ENCODE measurements at regions not wholly inside any gene's neighbourhood (a gene's known extent, or its start where the extent isn't known, plus 50 kb on each side); places are given as distances from the start of the nearest gene placed in this dataset.
"Not testable (repeated sequence)": the region's sequence is repeated elsewhere in the genome, so short reads cannot be mapped to it uniquely, and the experiment has no call there.

DNA sequence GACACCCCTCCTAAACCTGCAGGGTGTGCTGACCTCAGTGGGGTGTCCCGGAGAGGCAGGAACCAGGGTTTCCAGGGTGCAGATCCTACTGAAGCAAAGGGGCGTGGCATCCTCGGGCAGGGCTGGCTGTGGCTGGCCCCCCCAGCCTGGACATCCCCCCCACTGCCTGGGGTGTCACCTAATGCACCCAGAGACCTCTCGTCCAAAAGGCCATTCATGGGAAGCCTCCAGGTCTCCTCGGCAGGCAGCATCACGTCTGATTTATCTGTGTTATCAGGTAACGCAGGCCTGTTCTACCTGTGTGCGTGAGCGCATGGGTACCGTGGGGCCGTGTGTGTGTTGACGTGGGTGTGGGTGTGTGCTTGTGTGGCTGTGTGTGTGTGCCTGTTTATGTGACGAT lies 210.0 kb downstream of the SHOX start:
- no peaks in the 10 kb centered on the region for H4K20me1 ChIP-seq (ENCODE audit: control insufficient read depth, insufficient read depth, low read depth, low read length)
- H3K9me2 ChIP-seq (replicated peaks; ENCODE audit: control insufficient read depth, low read length) = no peaks in the 10 kb centered on the region
- TF ChIP-seq, protein P1, sequence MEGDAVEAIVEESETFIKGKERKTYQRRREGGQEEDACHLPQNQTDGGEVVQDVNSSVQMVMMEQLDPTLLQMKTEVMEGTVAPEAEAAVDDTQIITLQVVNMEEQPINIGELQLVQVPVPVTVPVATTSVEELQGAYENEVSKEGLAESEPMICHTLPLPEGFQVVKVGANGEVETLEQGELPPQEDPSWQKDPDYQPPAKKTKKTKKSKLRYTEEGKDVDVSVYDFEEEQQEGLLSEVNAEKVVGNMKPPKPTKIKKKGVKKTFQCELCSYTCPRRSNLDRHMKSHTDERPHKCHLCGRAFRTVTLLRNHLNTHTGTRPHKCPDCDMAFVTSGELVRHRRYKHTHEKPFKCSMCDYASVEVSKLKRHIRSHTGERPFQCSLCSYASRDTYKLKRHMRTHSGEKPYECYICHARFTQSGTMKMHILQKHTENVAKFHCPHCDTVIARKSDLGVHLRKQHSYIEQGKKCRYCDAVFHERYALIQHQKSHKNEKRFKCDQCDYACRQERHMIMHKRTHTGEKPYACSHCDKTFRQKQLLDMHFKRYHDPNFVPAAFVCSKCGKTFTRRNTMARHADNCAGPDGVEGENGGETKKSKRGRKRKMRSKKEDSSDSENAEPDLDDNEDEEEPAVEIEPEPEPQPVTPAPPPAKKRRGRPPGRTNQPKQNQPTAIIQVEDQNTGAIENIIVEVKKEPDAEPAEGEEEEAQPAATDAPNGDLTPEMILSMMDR (IDR thresholded peaks at IDR 0.05; ENCODE audit: low read depth, low read length, poor library complexity, severe bottlenecking) = no peak
- TF ChIP-seq EZH2phosphoT487 (IDR thresholded peaks at IDR 0.05; ENCODE audit: borderline replicate concordance, low read length) = no peak
- no peaks in the 10 kb centered on the region for H3K36me3 ChIP-seq (ENCODE audit: control insufficient read depth, low read length)
- H3K27ac ChIP-seq (ENCODE audit: low read depth, low read length) = no peak overlapping the region
- no peaks in the 10 kb centered on the region for H3F3A ChIP-seq (ENCODE audit: control insufficient read depth, insufficient read depth)
- H3K9me3 ChIP-seq (ENCODE audit: control insufficient read depth, insufficient read depth, low read length) = peaks cover 9% of the 10 kb centered on the region; the same call in 1 of the 2 replicates
- H3K4me2 ChIP-seq (ENCODE audit: low read length) = no peak overlapping the region
- no peaks in the 10 kb centered on the region for H3K27me3 ChIP-seq (ENCODE audit: control insufficient read depth, low read length)
- H3K4me1 ChIP-seq (ENCODE audit: control insufficient read depth, low read length) = no peaks in the 10 kb centered on the region
- H3K79me2 ChIP-seq (ENCODE audit: control insufficient read depth, low read length) = no peaks in the 10 kb centered on the region
- H3K4me3 ChIP-seq (ENCODE audit: low read length) = no peak overlapping the region

DNA sequence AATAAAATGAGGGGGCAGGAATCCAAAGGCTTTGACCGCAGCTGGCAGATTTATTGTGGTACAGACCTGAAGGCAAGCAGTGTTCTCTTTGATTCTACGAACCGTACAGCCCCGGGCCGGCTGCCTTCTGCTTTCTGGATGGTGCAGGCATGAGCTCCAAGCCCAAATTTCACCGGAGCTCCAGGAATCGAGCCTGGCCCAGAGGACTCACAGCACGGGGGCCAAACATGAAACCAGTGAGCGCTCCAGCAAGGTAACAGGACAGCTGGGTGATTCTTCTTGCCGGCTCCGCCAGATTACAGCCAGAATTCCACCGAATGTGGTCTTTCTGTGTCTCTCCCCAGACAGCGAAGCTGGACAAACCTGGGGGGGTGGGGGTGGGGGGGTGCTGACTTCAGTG lies 208.1 kb downstream of the SHOX start:
- not testable (repeated sequence) for H3K4me2 ChIP-seq (ENCODE audit: low read length); H3K27me3 ChIP-seq (ENCODE audit: control insufficient read depth, low read length); H3K4me3 ChIP-seq (ENCODE audit: low read length); H3K9me3 ChIP-seq (ENCODE audit: control insufficient read depth, insufficient read depth, low read length); H3F3A ChIP-seq (ENCODE audit: control insufficient read depth, insufficient read depth); H3K36me3 ChIP-seq (ENCODE audit: control insufficient read depth, low read length); H3K79me2 ChIP-seq (ENCODE audit: control insufficient read depth, low read length); H3K27ac ChIP-seq (ENCODE audit: low read depth, low read length); H3K4me1 ChIP-seq (ENCODE audit: control insufficient read depth, low read length); H4K20me1 ChIP-seq (ENCODE audit: control insufficient read depth, insufficient read depth, low read depth, low read length); H3K9me2 ChIP-seq (replicated peaks; ENCODE audit: control insufficient read depth, low read length)

DNA sequence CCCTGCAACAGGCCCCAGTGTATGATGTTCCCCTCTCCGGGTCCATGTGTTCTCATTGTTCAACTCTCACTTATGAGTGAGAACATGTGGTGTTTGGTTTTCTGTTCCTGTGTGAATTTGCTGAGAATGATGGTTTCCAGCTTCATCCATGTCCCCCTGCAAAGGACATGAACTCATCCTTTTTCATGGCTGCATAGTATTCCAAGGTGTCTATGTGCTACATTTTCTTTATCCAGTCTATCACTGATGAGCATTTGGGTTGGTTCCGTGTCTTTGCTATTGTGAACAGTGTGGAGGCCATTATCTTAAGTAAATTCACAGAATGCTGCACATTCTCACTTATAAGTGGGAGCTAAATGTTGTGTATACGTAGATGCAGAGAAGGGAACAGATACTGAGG lies 205.3 kb downstream of the SHOX start:
- not testable (repeated sequence) for H3K27me3 ChIP-seq (ENCODE audit: control insufficient read depth, low read length); H3K79me2 ChIP-seq (ENCODE audit: control insufficient read depth, low read length); H3K27ac ChIP-seq (ENCODE audit: low read depth, low read length); H3K36me3 ChIP-seq (ENCODE audit: control insufficient read depth, low read length); H3K4me2 ChIP-seq (ENCODE audit: low read length); H3K9me2 ChIP-seq (replicated peaks; ENCODE audit: control insufficient read depth, low read length); H3K4me1 ChIP-seq (ENCODE audit: control insufficient read depth, low read length); H3K9me3 ChIP-seq (ENCODE audit: control insufficient read depth, insufficient read depth, low read length); H3K4me3 ChIP-seq (ENCODE audit: low read length); H4K20me1 ChIP-seq (ENCODE audit: control insufficient read depth, insufficient read depth, low read depth, low read length); H3F3A ChIP-seq (ENCODE audit: control insufficient read depth, insufficient read depth)

DNA sequence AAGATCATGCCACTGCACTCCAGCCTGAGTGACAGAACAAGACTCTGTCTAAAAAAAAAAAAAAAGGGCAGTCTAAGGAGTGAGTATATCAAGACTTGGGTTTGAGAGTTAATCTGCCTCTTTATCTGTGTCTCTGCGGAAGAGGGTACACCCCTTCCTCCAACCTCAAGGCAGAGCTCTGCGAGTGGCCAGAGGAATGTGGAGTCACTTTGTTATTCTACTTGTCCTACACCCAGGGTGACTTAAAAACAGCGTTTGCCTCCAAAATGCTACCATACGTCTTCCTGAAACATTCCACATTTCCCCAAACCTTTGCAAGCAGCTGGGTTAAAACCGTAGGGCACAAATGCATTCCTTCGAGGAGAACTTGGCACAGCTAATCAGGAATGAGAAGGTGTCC lies 199.9 kb downstream of the SHOX start:
- H3K79me2 ChIP-seq (ENCODE audit: control insufficient read depth, low read length) = no peaks in the 10 kb centered on the region
- H4K20me1 ChIP-seq (ENCODE audit: control insufficient read depth, insufficient read depth, low read depth, low read length) = no peaks in the 10 kb centered on the region
- H3F3A ChIP-seq (ENCODE audit: control insufficient read depth, insufficient read depth) = no peaks in the 10 kb centered on the region
- H3K36me3 ChIP-seq (ENCODE audit: control insufficient read depth, low read length) = no peaks in the 10 kb centered on the region
- no peaks in the 10 kb centered on the region for H3K27me3 ChIP-seq (ENCODE audit: control insufficient read depth, low read length)
- no peak for TF ChIP-seq EZH2phosphoT487 (IDR thresholded peaks at IDR 0.05; ENCODE audit: borderline replicate concordance, low read length)
- TF ChIP-seq, protein P1 (IDR thresholded peaks at IDR 0.05; ENCODE audit: low read depth, low read length, poor library complexity, severe bottlenecking) = no peak
- no peak overlapping the region for H3K4me3 ChIP-seq (ENCODE audit: low read length)
- H3K4me1 ChIP-seq (ENCODE audit: control insufficient read depth, low read length) = no peaks in the 10 kb centered on the region
- no peak overlapping the region for H3K4me2 ChIP-seq (ENCODE audit: low read length)
- H3K9me3 ChIP-seq (ENCODE audit: control insufficient read depth, insufficient read depth, low read length) = 0 out of 2 replicates have a peak, but pooled peaks cover 2% of the 10 kb centered on the region
- H3K9me2 ChIP-seq (replicated peaks; ENCODE audit: control insufficient read depth, low read length) = no peaks in the 10 kb centered on the region
- H3K27ac ChIP-seq (ENCODE audit: low read depth, low read length) = no peak overlapping the region

All from DOHH2 (cell line).